GM12878 (cell line): ENCODE measurements at regions not wholly inside any gene's neighbourhood (a gene's known extent, or its start where the extent isn't known, plus 50 kb on each side); places are given as distances from the start of the nearest gene placed in this dataset.

Experiments
- ATAC-seq: fragments of 200-7000 bp; cut with Tn5 transposase; 3 replicates; pipeline ENCODE4 v1.9.1; 2020; ENCODE audit warnings: mild to moderate bottlenecking, moderate library complexity
- BruUV-seq: library from RNA; stranded (reverse); fragments of 400-500 nt; replicated peaks from 2 replicates; lab custom pipeline; 2021; lab: Mats Ljungman, UMichigan
- CTCF ChIA-PET: fragments of 300-600 bp; sonication (Branson Sonifier 250); formaldehyde crosslinking; extraction: SDS; loops from one replicate; lab custom pipeline; 2021; ENCODE audit warnings: inconsistent platforms; lab: Yijun Ruan, JAX
- POLR2A ChIA-PET: fragments of 350-600 bp; formaldehyde crosslinking; extraction: SDS; loops from one replicate; lab custom pipeline; 2021; ENCODE audit warnings: inconsistent platforms; lab: Charles Lee
- RAD21 ChIA-PET: fragments of 300-600 bp; sonication (Branson Sonifier 250); formaldehyde crosslinking; loops from one replicate; lab custom pipeline; 2023; ENCODE audit warnings: antibody characterized with exemption; ENCODE audit not compliant: unreplicated experiment; lab: Charles Lee
- SMC1A ChIA-PET: fragments of 300-600 bp; sonication (Branson Sonifier 250); formaldehyde crosslinking; loops from one replicate; lab custom pipeline; 2023; ENCODE audit not compliant: unreplicated experiment, uncharacterized antibody; lab: Charles Lee
- DNase-seq: peaks from one replicate; pipeline ENCODE4 v3.0.0-alpha.2; 2011; ENCODE audit warnings: low read depth, low spot score
- FAIRE-seq: peaks from 3 replicates; lab custom pipeline; 2011; peaks lifted over from hg19 to GRCh38; lab: Jason Lieb, UNC
- H2AFZ ChIP-seq: 2 replicates; pipeline ENCODE4 v1.6.0; 2011; ENCODE audit warnings: low read depth, low read length, control low read depth; ENCODE audit not compliant: control insufficient read depth
- H3K27ac ChIP-seq: 2 replicates; pipeline ENCODE4 v1.5.1; 2011; ENCODE audit warnings: control low read depth; ENCODE audit not compliant: control insufficient read depth, insufficient read depth
- H3K27me3 ChIP-seq, 2 experiments: replicated peaks in 1 of 2; 2 replicates each; pipeline versions ENCODE4 v1.6.0 to v1.6.1; 2011; ENCODE audit warnings: low read length in 1 of 2; ENCODE audit not compliant: control insufficient read depth in 2 of 2, insufficient read depth in 2 of 2
- H3K36me3 ChIP-seq, 2 experiments: 2 replicates each; pipeline ENCODE4 v1.5.1; 2011; ENCODE audit warnings: low read length in 1 of 2; ENCODE audit not compliant: control insufficient read depth in 2 of 2, insufficient read depth in 2 of 2
- H3K4me1 ChIP-seq: 2 replicates; pipeline ENCODE4 v1.6.1; 2011; ENCODE audit warnings: mild to moderate bottlenecking, low read length, moderate library complexity, mixed read lengths; ENCODE audit not compliant: control insufficient read depth, insufficient read depth
- H3K4me2 ChIP-seq: 2 replicates; pipeline ENCODE4 v1.6.0; 2011; ENCODE audit warnings: control low read depth; ENCODE audit not compliant: control insufficient read depth, insufficient read depth
- H3K4me3 ChIP-seq: fragments of 200-600 bp; sonication (generic); 2 replicates; pipeline ENCODE4 v1.5.1; 2016
- H3K79me2 ChIP-seq: 2 replicates; pipeline ENCODE4 v1.6.0; 2011; ENCODE audit warnings: low read length; ENCODE audit not compliant: control insufficient read depth, insufficient read depth
- H3K9ac ChIP-seq: 2 replicates; pipeline ENCODE4 v1.8.0; 2011; ENCODE audit warnings: low read length, control low read depth, mixed read lengths; ENCODE audit not compliant: control insufficient read depth, insufficient read depth
- H3K9me3 ChIP-seq: replicated peaks from 3 replicates; pipeline ENCODE4 v1.5.1; 2011; ENCODE audit warnings: mild to moderate bottlenecking, low read length; ENCODE audit not compliant: control insufficient read depth, insufficient read depth
- H4K20me1 ChIP-seq: 2 replicates; pipeline ENCODE4 v1.6.0; 2011; ENCODE audit not compliant: control insufficient read depth, insufficient read depth
- BRCA1 ChIP-seq: IDR thresholded peaks from 2 replicates; pipeline ENCODE4 v1.6.1; 2011; ENCODE audit warnings: low read depth, low read length, improper control_type of control experiment
- CREB1 ChIP-seq: IDR thresholded peaks from 2 replicates; pipeline ENCODE4 v1.6.1; 2012; ENCODE audit warnings: low read depth, mild to moderate bottlenecking, inconsistent platforms
- FOXK2 ChIP-seq: fragments of 450-650 bp; IDR thresholded peaks from 2 replicates; pipeline ENCODE4 v1.6.1; 2017; ENCODE audit warnings: mild to moderate bottlenecking, moderate library complexity
- FOXM1 ChIP-seq: IDR thresholded peaks from 2 replicates; pipeline ENCODE4 v1.6.1; 2012; ENCODE audit warnings: low read depth, mild to moderate bottlenecking, inconsistent platforms, low read length, moderate library complexity
- HDAC2 ChIP-seq: fragments of 200-600 bp; sonication (generic); IDR thresholded peaks from 2 replicates; pipeline ENCODE4 v1.6.1; 2017
- NFYA ChIP-seq: IDR thresholded peaks from 2 replicates; pipeline ENCODE4 v1.6.1; 2011; ENCODE audit warnings: low read depth, mild to moderate bottlenecking, low read length, improper control_type of control experiment, borderline replicate concordance
- SIX5 ChIP-seq: IDR thresholded peaks from 2 replicates; pipeline ENCODE4 v1.6.1; 2011; ENCODE audit warnings: mild to moderate bottlenecking, low read depth, low read length, moderate library complexity; ENCODE audit not compliant: severe bottlenecking
- SMAD1 ChIP-seq: fragments of 450-650 bp; IDR thresholded peaks from 2 replicates; pipeline ENCODE4 v1.6.1; 2018; ENCODE audit warnings: mild to moderate bottlenecking, low read depth; ENCODE audit not compliant: partially characterized antibody
- TCF7 ChIP-seq: IDR thresholded peaks from 2 replicates; pipeline ENCODE4 v1.6.1; 2014; ENCODE audit warnings: antibody characterized with exemption, borderline replicate concordance
- ZZZ3 ChIP-seq: IDR thresholded peaks from 2 replicates; pipeline ENCODE4 v1.6.1; 2011; ENCODE audit warnings: low read depth; ENCODE audit not compliant: control insufficient read depth, insufficient read length
- WGBS: methylation state at CpG from one replicate; pipeline ENCODE4 v1.1.6; 2016; ENCODE audit warnings: low lambda C conversion rate; ENCODE audit not compliant: insufficient replicate concordance, insufficient coverage; ENCODE audit errors: missing lambda C conversion rate; 5-methylcytosine and 5-hydroxymethylcytosine counted together
- in situ Hi-C: fragments of 300-500 bp; cut with MboI; formaldehyde crosslinking; loops from 9 replicates; pipeline ENCODE4 v1.14.3; 2018; ENCODE audit warnings: mixed read lengths
- intact Hi-C: fragments of 100-400 bp; cut with micrococcal nuclease; formaldehyde crosslinking; loops from one replicate; pipeline ENCODE4 v1.14.2; 2022; ENCODE audit not compliant: unreplicated experiment
- TF ChIP-seq, protein P1 (sequence below): fragments of 450-650 bp; IDR thresholded peaks from 2 replicates; pipeline ENCODE4 v1.6.1; 2018; ENCODE audit warnings: mild to moderate bottlenecking, low read depth, moderate library complexity; ENCODE audit not compliant: partially characterized antibody
- TF ChIP-seq, protein P2 (sequence below): IDR thresholded peaks from 2 replicates; pipeline ENCODE4 v1.6.1; 2012; ENCODE audit warnings: mild to moderate bottlenecking, low read depth, low read length
- TF ChIP-seq, protein P3 (sequence below): fragments of 450-650 bp; IDR thresholded peaks from 2 replicates; pipeline ENCODE4 v1.6.1; 2017; ENCODE audit warnings: mild to moderate bottlenecking, moderate library complexity

DNA sequence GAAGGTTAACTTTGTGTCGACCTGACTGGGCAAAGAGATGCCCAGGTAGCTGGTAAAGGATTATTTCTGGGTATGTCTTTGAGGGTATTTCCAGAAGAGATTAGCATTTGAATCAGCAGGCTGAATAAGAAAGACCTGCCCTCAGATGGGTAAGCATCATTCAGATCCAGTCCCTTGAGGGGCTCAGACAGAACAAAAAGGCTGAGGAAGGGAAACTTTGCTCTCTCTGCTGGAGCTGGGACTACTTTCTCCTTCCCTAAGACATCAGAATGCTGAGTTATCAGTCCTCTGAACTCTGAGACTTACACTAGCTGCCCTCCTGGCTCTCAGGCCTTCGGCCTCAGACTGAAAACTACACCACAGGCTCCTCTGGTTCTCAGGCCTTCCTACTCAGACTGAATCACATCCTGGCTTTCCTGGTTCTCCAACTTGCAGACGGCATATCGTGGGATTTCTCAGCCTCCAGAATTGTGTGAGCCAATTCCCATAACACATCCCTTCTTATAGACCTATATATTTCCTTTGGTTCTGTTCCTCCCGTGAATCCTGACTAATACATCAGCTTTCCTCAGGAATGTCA lies 982.9 kb downstream of the TUSC7 start:
- no peak overlapping the region for H3K4me3 ChIP-seq
- no peak overlapping the region for H2AFZ ChIP-seq
- 8% methylated on average over 5 of the region's 5 CpGs for WGBS
- no peaks in the 10 kb centered on the region for H3K79me2 ChIP-seq
- no peaks in the 10 kb centered on the region for H3K9me3 ChIP-seq
- ATAC-seq (no peak), FAIRE-seq (no peak), DNase-seq (no peak)
- intact Hi-C loops (no loop called here), in situ Hi-C loops (no loop called here)
- POLR2A ChIA-PET = no interaction called here
- H3K4me2 ChIP-seq = no peak overlapping the region
- BruUV-seq = no TSS peak
- H3K36me3 ChIP-seq = no peaks in the 10 kb centered on the region
- no peak overlapping the region for H3K9ac ChIP-seq
- CTCF ChIA-PET = no interaction called here
- no peaks in the 10 kb centered on the region for H3K27me3 ChIP-seq
- SMC1A ChIA-PET = interaction anchor here (1.5 kb wide), 1 partner anchor 22 kb away, joined by 3 read pairs; no protein-coding TSS in a partner anchor
- H3K4me1 ChIP-seq = no peaks in the 10 kb centered on the region
- no peak overlapping the region for H3K27ac ChIP-seq
- RAD21 ChIA-PET = no interaction called here
- no peaks in the 10 kb centered on the region for H4K20me1 ChIP-seq
- TF ChIP-seq SIX5 (no peak), FOXK2 (no peak), TCF7 (no peak), BRCA1 (no peak), SMAD1 (no peak), HDAC2 (no peak), CREB1 (no peak), ZZZ3 (no peak), FOXM1 (no peak), NFYA (no peak)
- TF ChIP-seq, protein P1, sequence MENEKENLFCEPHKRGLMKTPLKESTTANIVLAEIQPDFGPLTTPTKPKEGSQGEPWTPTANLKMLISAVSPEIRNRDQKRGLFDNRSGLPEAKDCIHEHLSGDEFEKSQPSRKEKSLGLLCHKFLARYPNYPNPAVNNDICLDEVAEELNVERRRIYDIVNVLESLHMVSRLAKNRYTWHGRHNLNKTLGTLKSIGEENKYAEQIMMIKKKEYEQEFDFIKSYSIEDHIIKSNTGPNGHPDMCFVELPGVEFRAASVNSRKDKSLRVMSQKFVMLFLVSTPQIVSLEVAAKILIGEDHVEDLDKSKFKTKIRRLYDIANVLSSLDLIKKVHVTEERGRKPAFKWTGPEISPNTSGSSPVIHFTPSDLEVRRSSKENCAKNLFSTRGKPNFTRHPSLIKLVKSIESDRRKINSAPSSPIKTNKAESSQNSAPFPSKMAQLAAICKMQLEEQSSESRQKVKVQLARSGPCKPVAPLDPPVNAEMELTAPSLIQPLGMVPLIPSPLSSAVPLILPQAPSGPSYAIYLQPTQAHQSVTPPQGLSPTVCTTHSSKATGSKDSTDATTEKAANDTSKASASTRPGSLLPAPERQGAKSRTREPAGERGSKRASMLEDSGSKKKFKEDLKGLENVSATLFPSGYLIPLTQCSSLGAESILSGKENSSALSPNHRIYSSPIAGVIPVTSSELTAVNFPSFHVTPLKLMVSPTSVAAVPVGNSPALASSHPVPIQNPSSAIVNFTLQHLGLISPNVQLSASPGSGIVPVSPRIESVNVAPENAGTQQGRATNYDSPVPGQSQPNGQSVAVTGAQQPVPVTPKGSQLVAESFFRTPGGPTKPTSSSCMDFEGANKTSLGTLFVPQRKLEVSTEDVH = no peak
- TF ChIP-seq, protein P2, sequence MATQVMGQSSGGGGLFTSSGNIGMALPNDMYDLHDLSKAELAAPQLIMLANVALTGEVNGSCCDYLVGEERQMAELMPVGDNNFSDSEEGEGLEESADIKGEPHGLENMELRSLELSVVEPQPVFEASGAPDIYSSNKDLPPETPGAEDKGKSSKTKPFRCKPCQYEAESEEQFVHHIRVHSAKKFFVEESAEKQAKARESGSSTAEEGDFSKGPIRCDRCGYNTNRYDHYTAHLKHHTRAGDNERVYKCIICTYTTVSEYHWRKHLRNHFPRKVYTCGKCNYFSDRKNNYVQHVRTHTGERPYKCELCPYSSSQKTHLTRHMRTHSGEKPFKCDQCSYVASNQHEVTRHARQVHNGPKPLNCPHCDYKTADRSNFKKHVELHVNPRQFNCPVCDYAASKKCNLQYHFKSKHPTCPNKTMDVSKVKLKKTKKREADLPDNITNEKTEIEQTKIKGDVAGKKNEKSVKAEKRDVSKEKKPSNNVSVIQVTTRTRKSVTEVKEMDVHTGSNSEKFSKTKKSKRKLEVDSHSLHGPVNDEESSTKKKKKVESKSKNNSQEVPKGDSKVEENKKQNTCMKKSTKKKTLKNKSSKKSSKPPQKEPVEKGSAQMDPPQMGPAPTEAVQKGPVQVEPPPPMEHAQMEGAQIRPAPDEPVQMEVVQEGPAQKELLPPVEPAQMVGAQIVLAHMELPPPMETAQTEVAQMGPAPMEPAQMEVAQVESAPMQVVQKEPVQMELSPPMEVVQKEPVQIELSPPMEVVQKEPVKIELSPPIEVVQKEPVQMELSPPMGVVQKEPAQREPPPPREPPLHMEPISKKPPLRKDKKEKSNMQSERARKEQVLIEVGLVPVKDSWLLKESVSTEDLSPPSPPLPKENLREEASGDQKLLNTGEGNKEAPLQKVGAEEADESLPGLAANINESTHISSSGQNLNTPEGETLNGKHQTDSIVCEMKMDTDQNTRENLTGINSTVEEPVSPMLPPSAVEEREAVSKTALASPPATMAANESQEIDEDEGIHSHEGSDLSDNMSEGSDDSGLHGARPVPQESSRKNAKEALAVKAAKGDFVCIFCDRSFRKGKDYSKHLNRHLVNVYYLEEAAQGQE = no peak
- TF ChIP-seq, protein P3, sequence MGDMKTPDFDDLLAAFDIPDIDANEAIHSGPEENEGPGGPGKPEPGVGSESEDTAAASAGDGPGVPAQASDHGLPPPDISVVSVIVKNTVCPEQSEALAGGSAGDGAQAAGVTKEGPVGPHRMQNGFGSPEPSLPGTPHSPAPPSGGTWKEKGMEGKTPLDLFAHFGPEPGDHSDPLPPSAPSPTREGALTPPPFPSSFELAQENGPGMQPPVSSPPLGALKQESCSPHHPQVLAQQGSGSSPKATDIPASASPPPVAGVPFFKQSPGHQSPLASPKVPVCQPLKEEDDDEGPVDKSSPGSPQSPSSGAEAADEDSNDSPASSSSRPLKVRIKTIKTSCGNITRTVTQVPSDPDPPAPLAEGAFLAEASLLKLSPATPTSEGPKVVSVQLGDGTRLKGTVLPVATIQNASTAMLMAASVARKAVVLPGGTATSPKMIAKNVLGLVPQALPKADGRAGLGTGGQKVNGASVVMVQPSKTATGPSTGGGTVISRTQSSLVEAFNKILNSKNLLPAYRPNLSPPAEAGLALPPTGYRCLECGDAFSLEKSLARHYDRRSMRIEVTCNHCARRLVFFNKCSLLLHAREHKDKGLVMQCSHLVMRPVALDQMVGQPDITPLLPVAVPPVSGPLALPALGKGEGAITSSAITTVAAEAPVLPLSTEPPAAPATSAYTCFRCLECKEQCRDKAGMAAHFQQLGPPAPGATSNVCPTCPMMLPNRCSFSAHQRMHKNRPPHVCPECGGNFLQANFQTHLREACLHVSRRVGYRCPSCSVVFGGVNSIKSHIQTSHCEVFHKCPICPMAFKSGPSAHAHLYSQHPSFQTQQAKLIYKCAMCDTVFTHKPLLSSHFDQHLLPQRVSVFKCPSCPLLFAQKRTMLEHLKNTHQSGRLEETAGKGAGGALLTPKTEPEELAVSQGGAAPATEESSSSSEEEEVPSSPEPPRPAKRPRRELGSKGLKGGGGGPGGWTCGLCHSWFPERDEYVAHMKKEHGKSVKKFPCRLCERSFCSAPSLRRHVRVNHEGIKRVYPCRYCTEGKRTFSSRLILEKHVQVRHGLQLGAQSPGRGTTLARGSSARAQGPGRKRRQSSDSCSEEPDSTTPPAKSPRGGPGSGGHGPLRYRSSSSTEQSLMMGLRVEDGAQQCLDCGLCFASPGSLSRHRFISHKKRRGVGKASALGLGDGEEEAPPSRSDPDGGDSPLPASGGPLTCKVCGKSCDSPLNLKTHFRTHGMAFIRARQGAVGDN = no peak
